Fibroblast of skin of right biceps (primary cell): ENCODE measurements at regions not wholly inside any gene's neighbourhood (a gene's known extent, or its start where the extent isn't known, plus 50 kb on each side); places are given as distances from the start of the nearest gene placed in this dataset.

Source experiments
- DNase-seq: peaks from one replicate; pipeline ENCODE4 v3.0.0-alpha.2; 2013

- no peak for DNase-seq
Measured at GRCh38 chr7:118580743-118581382, 356.4 kb downstream of the ANKRD7 start.

- no peak for DNase-seq
Measured at GRCh38 chr7:118583641-118584040, 359.1 kb downstream of the ANKRD7 start.

- DNase-seq, result no peak
Measured at GRCh38 chr7:118586248-118586647, 361.7 kb downstream of the ANKRD7 start.

GRCh38 chr7:118590107-118590506 lies 365.6 kb downstream of the ANKRD7 start:
- no peak for DNase-seq

- DNase-seq, result no peak
Measured at GRCh38 chr7:118602090-118602489, 377.6 kb downstream of the ANKRD7 start.

- no peak for DNase-seq
Measured at GRCh38 chr7:118606602-118607001, 382.1 kb downstream of the ANKRD7 start.

- DNase-seq, result no peak
Measured at GRCh38 chr7:118609207-118609606, 384.7 kb downstream of the ANKRD7 start.

GRCh38 chr7:118615681-118616080 lies 391.2 kb downstream of the ANKRD7 start:
- DNase-seq, result no peak

- DNase-seq, result no peak
Measured at GRCh38 chr7:118621810-118622360, 397.4 kb downstream of the ANKRD7 start.

GRCh38 chr7:118626739-118627138 lies 402.2 kb downstream of the ANKRD7 start:
- no peak for DNase-seq

- no peak for DNase-seq
Measured at GRCh38 chr7:118627467-118627866, 403.0 kb downstream of the ANKRD7 start.

GRCh38 chr7:118629898-118630438 lies 405.5 kb downstream of the ANKRD7 start:
- no peak for DNase-seq

- no peak for DNase-seq
Measured at GRCh38 chr7:118642396-118642795, 417.9 kb downstream of the ANKRD7 start.

- DNase-seq, result no peak
Measured at GRCh38 chr7:118644346-118644745, 419.8 kb downstream of the ANKRD7 start.

GRCh38 chr7:118648002-118648401 lies 423.5 kb downstream of the ANKRD7 start:
- no peak for DNase-seq

- no peak for DNase-seq
Measured at GRCh38 chr7:118657391-118658005, 433.0 kb downstream of the ANKRD7 start.

- no peak for DNase-seq
Measured at GRCh38 chr7:118662266-118662665, 437.8 kb downstream of the ANKRD7 start.

GRCh38 chr7:118664498-118664897 lies 440.0 kb downstream of the ANKRD7 start:
- no peak for DNase-seq

GRCh38 chr7:118671149-118671548 lies 446.6 kb downstream of the ANKRD7 start:
- DNase-seq, result no peak

- no peak for DNase-seq
Measured at GRCh38 chr7:118684796-118685195, 460.3 kb downstream of the ANKRD7 start.

GRCh38 chr7:118689403-118689802 lies 464.9 kb downstream of the ANKRD7 start:
- DNase-seq, result no peak

GRCh38 chr7:118696879-118697278 lies 472.4 kb downstream of the ANKRD7 start:
- DNase-seq, result no peak

GRCh38 chr7:118699222-118699621 lies 474.7 kb downstream of the ANKRD7 start:
- no peak for DNase-seq

GRCh38 chr7:118708741-118709140 lies 484.2 kb downstream of the ANKRD7 start:
- DNase-seq, result no peak
